ENCODE measurements at regions not wholly inside any gene's neighbourhood (a gene's known extent, or its start where the extent isn't known, plus 50 kb on each side); places are given as distances from the start of the nearest gene placed in this dataset.

- Histone ChIP-seq H3K4me3 (ENCODE audit: low read length) (no peak overlapping the region), H3K9ac (ENCODE audit: low read length) (no peak overlapping the region; the same call in 1 of the 2 replicates), H3F3A (ENCODE audit: low read length, unreplicated experiment) (no peaks in the 10 kb centered on the region), H3K27me3 (ENCODE audit: low read length) (no peaks in the 10 kb centered on the region), H3K79me2 (ENCODE audit: low read length) (no peaks in the 10 kb centered on the region), H2AFZ (ENCODE audit: low read length) (no peak overlapping the region), H3K4me2 (ENCODE audit: low read length) (peak overlapping the region; percentile 52), H3K4me1 (ENCODE audit: insufficient read depth, low read length) (peaks cover 18% of the 10 kb centered on the region), H3K27ac (ENCODE audit: low read length) (peak overlapping the region; percentile 64), H3K36me3 (ENCODE audit: low read depth, low read length) (no peaks in the 10 kb centered on the region), H3K9me2 (replicated peaks; ENCODE audit: low read length) (no peaks in the 10 kb centered on the region), H3K9me3 (ENCODE audit: low read length) (no peaks in the 10 kb centered on the region), H4K20me1 (ENCODE audit: low read length) (no peaks in the 10 kb centered on the region)
- TF ChIP-seq EZH2phosphoT487 (IDR thresholded peaks at IDR 0.05; ENCODE audit: borderline replicate concordance, low read length) (no peak), CTCF (conservative IDR thresholded peaks at IDR 0.05; ENCODE audit: low read depth, low read length) (no peak), EZH2 (IDR thresholded peaks at IDR 0.05; ENCODE audit: low read length, unreplicated experiment) (no peak)
- no TSS peak for BruUV-seq (replicated peaks)
- POLR2A ChIA-PET (ENCODE audit: unreplicated experiment) = no interaction called here
- CTCF ChIA-PET = no interaction called here
- DNase-seq (peak; percentile 41), ATAC-seq (peak; percentile 82)
- intact Hi-C loops (cut with micrococcal nuclease) = no loop called here
These were observed 241.0 kb upstream of the SNX7 start for GRCh38 chr1:98420376-98421084.

DNA sequence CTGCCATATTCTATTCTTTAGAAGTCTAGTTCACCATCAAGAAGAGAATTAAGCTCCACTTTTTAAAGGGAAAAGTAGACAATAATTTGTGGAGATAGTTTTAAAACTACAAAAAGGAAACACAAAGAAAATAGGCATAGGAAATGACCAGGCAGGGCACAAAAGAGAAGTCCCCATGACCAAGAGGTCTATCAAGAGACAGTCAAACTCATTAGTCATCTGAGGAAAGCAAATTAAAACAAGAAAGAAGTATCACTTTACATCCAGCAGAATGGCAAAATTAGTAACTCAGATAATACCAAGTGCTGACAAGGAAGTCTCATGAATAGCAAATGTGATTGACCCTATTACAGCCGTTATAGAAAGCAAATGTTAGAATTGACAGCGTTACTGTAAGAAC lies 243.7 kb upstream of the SNX7 start:
- intact Hi-C loops (cut with micrococcal nuclease) = no loop called here
- no peaks in the 10 kb centered on the region for H3F3A ChIP-seq (ENCODE audit: low read length, unreplicated experiment)
- peaks cover 15% of the 10 kb centered on the region for H3K4me1 ChIP-seq (ENCODE audit: insufficient read depth, low read length)
- CTCF ChIA-PET = no interaction called here
- no peak overlapping the region for H3K4me2 ChIP-seq (ENCODE audit: low read length)
- no peak overlapping the region for H3K9ac ChIP-seq (ENCODE audit: low read length)
- H4K20me1 ChIP-seq (ENCODE audit: low read length) = no peaks in the 10 kb centered on the region
- DNase-seq = peak; percentile 11
- no peaks in the 10 kb centered on the region for H3K9me2 ChIP-seq (replicated peaks; ENCODE audit: low read length)
- TF ChIP-seq EZH2 (IDR thresholded peaks at IDR 0.05; ENCODE audit: low read length, unreplicated experiment) = no peak
- TF ChIP-seq EZH2phosphoT487 (IDR thresholded peaks at IDR 0.05; ENCODE audit: borderline replicate concordance, low read length) = no peak
- TF ChIP-seq CTCF (conservative IDR thresholded peaks at IDR 0.05; ENCODE audit: low read depth, low read length) = no peak
- H3K27ac ChIP-seq (ENCODE audit: low read length) = no peak overlapping the region
- no peaks in the 10 kb centered on the region for H3K79me2 ChIP-seq (ENCODE audit: low read length)
- BruUV-seq (replicated peaks) = no TSS peak
- H3K4me3 ChIP-seq (ENCODE audit: low read length) = no peak overlapping the region
- H3K27me3 ChIP-seq (ENCODE audit: low read length) = no peaks in the 10 kb centered on the region
- no peak overlapping the region for H2AFZ ChIP-seq (ENCODE audit: low read length)
- H3K9me3 ChIP-seq (ENCODE audit: low read length) = no peaks in the 10 kb centered on the region
- H3K36me3 ChIP-seq (ENCODE audit: low read depth, low read length) = no peaks in the 10 kb centered on the region
- POLR2A ChIA-PET (ENCODE audit: unreplicated experiment) = no interaction called here
- no peak for ATAC-seq

DNA sequence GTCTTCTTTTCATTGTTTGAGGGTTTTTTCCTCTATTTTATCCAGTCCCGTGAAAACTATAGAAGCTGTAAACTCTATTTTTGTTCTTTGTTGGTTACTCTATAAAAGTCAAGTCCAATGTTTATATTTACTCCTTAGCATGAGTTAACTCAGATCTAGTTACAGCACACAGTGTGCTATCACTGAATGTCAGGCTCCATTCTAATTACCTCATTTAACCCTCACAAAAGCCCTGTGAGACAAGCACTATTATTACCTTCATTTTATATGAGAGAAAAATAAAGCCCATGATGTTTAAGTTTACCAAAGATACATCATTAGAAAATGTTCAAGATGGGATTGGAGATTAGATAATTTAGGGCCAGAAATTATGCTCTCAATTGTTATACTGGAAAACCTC lies 251.4 kb upstream of the SNX7 start:
- Histone ChIP-seq H3K9me2 (replicated peaks; ENCODE audit: low read length) (no peaks in the 10 kb centered on the region), H3K27me3 (ENCODE audit: low read length) (no peaks in the 10 kb centered on the region), H3K27ac (ENCODE audit: low read length) (no peak overlapping the region), H3K9me3 (ENCODE audit: low read length) (no peaks in the 10 kb centered on the region), H3K9ac (ENCODE audit: low read length) (no peak overlapping the region), H3K4me3 (ENCODE audit: low read length) (no peak overlapping the region), H3K4me1 (ENCODE audit: insufficient read depth, low read length) (peaks cover 15% of the 10 kb centered on the region; the same call in 1 of the 2 replicates), H3K79me2 (ENCODE audit: low read length) (no peaks in the 10 kb centered on the region), H4K20me1 (ENCODE audit: low read length) (no peaks in the 10 kb centered on the region), H3K36me3 (ENCODE audit: low read depth, low read length) (no peaks in the 10 kb centered on the region), H3F3A (ENCODE audit: low read length, unreplicated experiment) (no peaks in the 10 kb centered on the region), H2AFZ (ENCODE audit: low read length) (no peak overlapping the region), H3K4me2 (ENCODE audit: low read length) (no peak overlapping the region)
- intact Hi-C loops (cut with micrococcal nuclease) = no loop called here
- ChIA-PET POLR2A (ENCODE audit: unreplicated experiment) (no interaction called here), CTCF (no interaction called here)
- DNase-seq (no peak), ATAC-seq (no peak)
- BruUV-seq (replicated peaks) = no TSS peak
- TF ChIP-seq CTCF (conservative IDR thresholded peaks at IDR 0.05; ENCODE audit: low read depth, low read length) = no peak
- TF ChIP-seq EZH2 (IDR thresholded peaks at IDR 0.05; ENCODE audit: low read length, unreplicated experiment) = no peak
